Type B pancreatic cell (in vitro differentiated cells): ENCODE measurements at regions not wholly inside any gene's neighbourhood (a gene's known extent, or its start where the extent isn't known, plus 50 kb on each side); places are given as distances from the start of the nearest gene placed in this dataset.

Experiments used
- DNase-seq: peaks from one replicate; pipeline ENCODE4 v3.0.0; 2021; ENCODE audit warnings: mixed read lengths; ENCODE audit not compliant: unreplicated experiment; ENCODE audit errors: extremely low spot score
- H3K27ac Mint-ChIP-seq: 2 replicates; pipeline ENCODE4 v1.8.0; 2021; ENCODE audit warnings: mild to moderate bottlenecking, mixed read lengths
- H3K27me3 Mint-ChIP-seq: 2 replicates; pipeline ENCODE4 v1.8.0; 2021; ENCODE audit warnings: mixed read lengths
- H3K36me3 Mint-ChIP-seq: 2 replicates; pipeline ENCODE4 v1.8.0; 2021; ENCODE audit warnings: mixed read lengths
- H3K4me1 Mint-ChIP-seq: one replicate; pipeline ENCODE4 v1.8.0; 2021; ENCODE audit warnings: mixed read lengths; ENCODE audit not compliant: unreplicated experiment
- H3K4me3 Mint-ChIP-seq: 2 replicates; pipeline ENCODE4 v1.8.0; 2021; ENCODE audit warnings: mild to moderate bottlenecking, mixed read lengths
- H3K9me3 Mint-ChIP-seq: 2 replicates; pipeline ENCODE4 v1.8.0; 2021; ENCODE audit warnings: mixed read lengths
- TF ChIP-seq, protein P1 (sequence below): fragments of 200-600 bp; sonication (generic); conservative IDR thresholded peaks from 2 replicates; pipeline ENCODE4 v1.5.0; 2021; ENCODE audit warnings: antibody characterized with exemption, mild to moderate bottlenecking

DNA sequence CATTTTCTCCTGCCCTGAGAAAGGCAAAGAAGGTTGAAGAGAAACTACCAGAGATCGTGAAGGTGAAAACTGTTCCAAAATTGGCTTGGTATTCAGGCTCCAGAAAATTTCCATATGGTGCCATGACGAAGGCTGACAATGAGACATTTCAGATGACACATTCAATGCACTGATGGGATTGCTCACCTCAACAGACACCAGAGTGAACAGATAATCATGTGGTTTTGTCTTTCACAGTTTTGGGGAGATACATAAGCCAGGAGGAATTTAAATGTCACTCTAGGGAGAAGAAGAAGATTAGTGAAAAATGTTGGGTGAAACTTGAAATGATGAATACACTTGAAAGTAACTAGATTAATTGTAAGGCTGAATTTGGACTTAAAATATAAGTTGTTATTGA lies 339.7 kb upstream of the EPHA3 start:
- no peaks in the 10 kb centered on the region for H3K36me3 Mint-ChIP-seq
- no peaks in the 10 kb centered on the region for H3K4me1 Mint-ChIP-seq
- H3K4me3 Mint-ChIP-seq, result no peak overlapping the region
- H3K27ac Mint-ChIP-seq, result no peak overlapping the region
- peaks cover 6% of the 10 kb centered on the region for H3K9me3 Mint-ChIP-seq
- TF ChIP-seq, protein P1, sequence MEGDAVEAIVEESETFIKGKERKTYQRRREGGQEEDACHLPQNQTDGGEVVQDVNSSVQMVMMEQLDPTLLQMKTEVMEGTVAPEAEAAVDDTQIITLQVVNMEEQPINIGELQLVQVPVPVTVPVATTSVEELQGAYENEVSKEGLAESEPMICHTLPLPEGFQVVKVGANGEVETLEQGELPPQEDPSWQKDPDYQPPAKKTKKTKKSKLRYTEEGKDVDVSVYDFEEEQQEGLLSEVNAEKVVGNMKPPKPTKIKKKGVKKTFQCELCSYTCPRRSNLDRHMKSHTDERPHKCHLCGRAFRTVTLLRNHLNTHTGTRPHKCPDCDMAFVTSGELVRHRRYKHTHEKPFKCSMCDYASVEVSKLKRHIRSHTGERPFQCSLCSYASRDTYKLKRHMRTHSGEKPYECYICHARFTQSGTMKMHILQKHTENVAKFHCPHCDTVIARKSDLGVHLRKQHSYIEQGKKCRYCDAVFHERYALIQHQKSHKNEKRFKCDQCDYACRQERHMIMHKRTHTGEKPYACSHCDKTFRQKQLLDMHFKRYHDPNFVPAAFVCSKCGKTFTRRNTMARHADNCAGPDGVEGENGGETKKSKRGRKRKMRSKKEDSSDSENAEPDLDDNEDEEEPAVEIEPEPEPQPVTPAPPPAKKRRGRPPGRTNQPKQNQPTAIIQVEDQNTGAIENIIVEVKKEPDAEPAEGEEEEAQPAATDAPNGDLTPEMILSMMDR, result no peak
- H3K27me3 Mint-ChIP-seq, result no peaks in the 10 kb centered on the region
- DNase-seq, result no peak

DNA sequence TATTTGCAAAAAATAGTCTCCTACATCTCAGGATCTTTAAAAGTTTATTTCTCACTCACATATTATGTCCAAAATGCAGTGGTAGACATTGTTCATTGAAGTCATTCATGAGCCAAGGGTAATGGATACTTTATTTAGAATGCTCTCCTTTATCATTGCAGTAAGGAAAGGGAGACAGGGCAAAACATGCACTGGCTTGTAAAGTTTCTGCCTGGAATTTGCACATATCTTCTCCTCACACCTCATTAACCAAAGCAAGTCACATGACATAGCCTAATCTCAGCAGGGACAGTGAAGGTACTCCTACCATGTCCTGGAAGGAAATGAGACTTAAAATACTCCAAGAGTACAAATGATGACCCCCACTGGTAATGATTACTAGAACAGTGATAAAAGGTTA lies 333.7 kb upstream of the EPHA3 start:
- Mint-ChIP-seq H3K4me1 (no peaks in the 10 kb centered on the region), H3K27ac (no peak overlapping the region), H3K27me3 (no peaks in the 10 kb centered on the region), H3K4me3 (no peak overlapping the region), H3K36me3 (no peaks in the 10 kb centered on the region), H3K9me3 (no peaks in the 10 kb centered on the region)
- TF ChIP-seq, protein P1, result no peak
- no peak for DNase-seq

DNA sequence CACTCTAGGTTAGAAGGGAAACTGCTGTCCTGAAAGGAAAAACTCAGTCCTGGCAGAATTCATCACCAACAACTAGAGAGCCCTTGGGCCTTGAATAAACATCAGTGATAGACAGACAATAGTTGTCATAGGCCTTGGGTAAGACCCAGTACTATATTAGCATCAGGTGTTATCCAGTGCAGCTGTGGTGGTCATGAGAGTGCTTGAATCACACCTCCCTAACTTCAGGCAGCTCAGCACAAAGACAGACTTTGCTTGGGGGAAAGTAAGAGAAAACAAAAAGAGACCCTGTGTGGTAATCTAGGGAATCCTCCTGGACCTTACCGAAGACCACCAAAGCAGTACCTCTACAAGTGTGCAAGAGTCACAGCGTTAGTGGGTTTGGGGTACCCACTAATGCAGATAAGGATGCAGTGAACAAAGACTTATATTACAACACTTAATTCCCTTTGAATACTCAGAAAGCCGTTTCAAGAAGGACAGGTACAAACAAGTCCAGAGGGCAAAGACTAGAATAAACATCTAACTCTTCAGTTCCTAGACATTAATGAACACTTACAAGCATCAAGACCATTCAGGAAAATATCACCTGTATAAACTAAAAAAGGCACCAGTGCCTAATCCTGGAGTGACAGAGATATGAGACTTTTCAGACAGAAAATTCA lies 332.3 kb upstream of the EPHA3 start:
- no peaks in the 10 kb centered on the region for H3K4me1 Mint-ChIP-seq
- H3K27me3 Mint-ChIP-seq, result no peaks in the 10 kb centered on the region
- no peak overlapping the region for H3K4me3 Mint-ChIP-seq
- H3K36me3 Mint-ChIP-seq, result no peaks in the 10 kb centered on the region
- no peaks in the 10 kb centered on the region for H3K9me3 Mint-ChIP-seq
- no peak overlapping the region for H3K27ac Mint-ChIP-seq
- DNase-seq, result no peak
- TF ChIP-seq, protein P1, result no peak

DNA sequence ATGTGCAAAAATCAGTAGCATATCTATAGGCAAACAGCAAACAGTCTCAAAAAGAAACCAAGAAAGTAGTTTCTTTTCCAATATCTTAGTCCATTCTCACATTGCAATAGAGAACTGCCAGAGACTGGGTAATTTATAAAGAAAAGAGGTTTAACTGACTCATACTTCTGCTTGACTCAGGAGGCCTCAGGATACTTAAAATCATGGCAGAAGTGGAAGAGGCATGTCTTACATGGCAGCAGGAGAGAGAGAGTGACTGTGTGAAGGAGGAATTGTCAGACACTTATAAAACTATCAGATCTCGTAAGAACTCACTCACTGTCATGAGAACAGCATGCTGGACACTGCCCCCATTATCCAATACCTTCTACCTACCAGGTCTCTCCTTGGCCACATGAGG lies 327.9 kb upstream of the EPHA3 start:
- H3K4me3 Mint-ChIP-seq, result no peak overlapping the region
- H3K4me1 Mint-ChIP-seq, result no peaks in the 10 kb centered on the region
- H3K9me3 Mint-ChIP-seq, result no peaks in the 10 kb centered on the region
- no peaks in the 10 kb centered on the region for H3K36me3 Mint-ChIP-seq
- H3K27me3 Mint-ChIP-seq, result no peaks in the 10 kb centered on the region
- H3K27ac Mint-ChIP-seq, result no peak overlapping the region
- no peak for DNase-seq
- TF ChIP-seq, protein P1, result no peak

DNA sequence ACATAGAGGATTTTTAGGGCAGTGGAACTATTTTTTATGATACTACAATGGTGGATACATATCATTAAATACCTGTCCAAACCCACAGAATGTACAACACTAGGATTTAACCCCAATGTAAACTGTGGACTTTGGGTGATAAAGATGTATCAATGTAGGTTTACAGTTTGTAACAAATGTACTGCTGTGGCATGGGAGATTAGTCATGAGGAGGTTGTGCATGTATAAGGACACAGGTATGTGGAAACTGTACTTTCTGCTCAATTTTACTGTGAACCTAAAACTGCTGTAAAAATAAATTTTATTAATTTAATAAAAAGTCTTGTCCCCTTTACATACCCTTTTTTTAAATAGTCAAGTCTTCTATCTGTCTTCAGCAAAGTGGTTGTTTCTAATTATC lies 322.5 kb upstream of the EPHA3 start:
- no peaks in the 10 kb centered on the region for H3K9me3 Mint-ChIP-seq
- TF ChIP-seq, protein P1, result no peak
- H3K4me3 Mint-ChIP-seq, result no peak overlapping the region

DNA sequence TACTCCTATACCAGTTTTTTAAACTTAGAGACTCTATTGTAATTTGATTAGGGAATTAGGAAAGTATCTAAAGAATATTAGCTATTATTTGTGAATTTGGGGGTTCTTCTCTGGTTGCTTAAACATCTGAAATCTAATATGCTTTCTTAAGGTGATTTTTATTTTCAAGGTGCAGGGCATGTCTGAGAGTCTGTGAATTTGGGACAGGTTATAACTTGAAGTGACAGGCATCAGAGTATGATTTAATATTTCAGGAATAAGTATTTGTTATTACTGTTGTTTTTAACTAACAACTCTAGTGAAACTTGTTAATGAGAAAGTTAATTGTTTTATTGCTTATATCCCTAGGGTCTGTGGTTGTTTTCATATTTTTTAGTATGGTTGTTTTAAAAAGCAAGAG lies 321.6 kb upstream of the EPHA3 start:
- Mint-ChIP-seq H3K9me3 (no peaks in the 10 kb centered on the region), H3K27ac (no peak overlapping the region), H3K4me1 (no peaks in the 10 kb centered on the region), H3K36me3 (no peaks in the 10 kb centered on the region), H3K27me3 (no peaks in the 10 kb centered on the region), H3K4me3 (no peak overlapping the region)
- DNase-seq, result no peak
- TF ChIP-seq, protein P1, result no peak

More for the DNA sequence above, 322.5 kb upstream of the EPHA3 start:
- Mint-ChIP-seq H3K36me3 (no peaks in the 10 kb centered on the region), H3K27me3 (no peaks in the 10 kb centered on the region), H3K27ac (no peak overlapping the region), H3K4me1 (no peaks in the 10 kb centered on the region)
- DNase-seq, result no peak
